Right atrium auricular region (tissue), 2 donors: ENCODE measurements at regions not wholly inside any gene's neighbourhood (a gene's known extent, or its start where the extent isn't known, plus 50 kb on each side); places are given as distances from the start of the nearest gene placed in this dataset.

Experiments used
- DNase-seq: peaks from one replicate; pipeline ENCODE4 v3.0.0-alpha.2; 2019; ENCODE audit warnings: low spot score
- H3K27ac ChIP-seq, 2 donors: fragments of 200-600 bp; sonication (generic); 1 replicate in 1 of 2; 2 replicates in 1 of 2; pipeline ENCODE4 v1.5.1; 2016 to 2019
- H3K27me3 ChIP-seq, 2 donors: fragments of 200-600 bp; sonication (generic); one replicate each; pipeline versions ENCODE4 v1.5.1 to v1.6.0; 2017 to 2019
- H3K36me3 ChIP-seq: fragments of 200-600 bp; sonication (generic); one replicate; pipeline ENCODE4 v1.5.1; 2016
- H3K4me1 ChIP-seq, 2 donors: fragments of 200-600 bp; sonication (generic); one replicate each; pipeline versions ENCODE4 v1.5.1 to v1.6.0; 2017 to 2019
- H3K4me3 ChIP-seq, 2 donors: fragments of 200-600 bp; sonication (generic); 1 replicate in 1 of 2; 2 replicates in 1 of 2; pipeline ENCODE4 v1.5.1; 2017 to 2019; ENCODE audit warnings: mild to moderate bottlenecking in 1 of 2, moderate library complexity in 1 of 2
- H3K9me3 ChIP-seq, 2 donors: fragments of 200-600 bp; sonication (generic); one replicate each; pipeline ENCODE4 v1.5.1; 2019
- CTCF ChIP-seq, 2 donors: fragments of 200-600 bp; sonication (generic); IDR thresholded peaks; one replicate each; pipeline ENCODE4 v1.5.1; 2019; ENCODE audit warnings: antibody characterized with exemption in 2 of 2

- no peaks in the 10 kb centered on the region for H3K36me3 ChIP-seq
- no peak for TF ChIP-seq CTCF (IDR thresholded peaks at IDR 0.05)
- H3K27ac ChIP-seq: no peak overlapping the region
- no peaks in the 10 kb centered on the region for H3K27me3 ChIP-seq
- DNase-seq: no peak
- H3K4me1 ChIP-seq: no peaks in the 10 kb centered on the region
- H3K4me3 ChIP-seq: no peak overlapping the region
- H3K9me3 ChIP-seq: no peaks in the 10 kb centered on the region
These were observed 50.8 kb upstream of the ELF5 start for GRCh38 chr11:34564406-34564805.

GRCh38 chr11:34564807-34565241 lies 51.2 kb upstream of the ELF5 start:
- Histone ChIP-seq H3K36me3 (no peaks in the 10 kb centered on the region), H3K4me1 (no peaks in the 10 kb centered on the region), H3K27ac (no peak overlapping the region), H3K27me3 (no peaks in the 10 kb centered on the region), H3K4me3 (no peak overlapping the region), H3K9me3 (no peaks in the 10 kb centered on the region)
- no peak for TF ChIP-seq CTCF (IDR thresholded peaks at IDR 0.05)
- peak; percentile 60 for DNase-seq

GRCh38 chr11:34565417-34566207 lies 52.0 kb upstream of the ELF5 start:
- Histone ChIP-seq H3K36me3 (no peaks in the 10 kb centered on the region), H3K27ac (no peak overlapping the region), H3K9me3 (no peaks in the 10 kb centered on the region), H3K4me1 (no peaks in the 10 kb centered on the region), H3K4me3 (no peak overlapping the region), H3K27me3 (no peaks in the 10 kb centered on the region)
- no peak for TF ChIP-seq CTCF (IDR thresholded peaks at IDR 0.05)
- DNase-seq: no peak

- Histone ChIP-seq H3K4me3 (no peak overlapping the region), H3K4me1 (no peaks in the 10 kb centered on the region), H3K36me3 (no peaks in the 10 kb centered on the region), H3K9me3 (no peaks in the 10 kb centered on the region), H3K27me3 (no peaks in the 10 kb centered on the region), H3K27ac (no peak overlapping the region)
- no peak for DNase-seq
- no peak for TF ChIP-seq CTCF (IDR thresholded peaks at IDR 0.05)
These were observed 52.6 kb upstream of the ELF5 start for GRCh38 chr11:34566208-34566551.

GRCh38 chr11:34566736-34567135 lies 53.1 kb upstream of the ELF5 start:
- Histone ChIP-seq H3K4me3 (no peak overlapping the region), H3K9me3 (no peaks in the 10 kb centered on the region), H3K27me3 (no peaks in the 10 kb centered on the region), H3K27ac (no peak overlapping the region), H3K36me3 (no peaks in the 10 kb centered on the region), H3K4me1 (no peaks in the 10 kb centered on the region)
- DNase-seq: no peak
- TF ChIP-seq CTCF (IDR thresholded peaks at IDR 0.05): no peak

GRCh38 chr11:34567733-34568132 lies 53.2 kb upstream of the EHF start:
- no peak overlapping the region for H3K27ac ChIP-seq
- DNase-seq: no peak
- no peak for TF ChIP-seq CTCF (IDR thresholded peaks at IDR 0.05)
- no peaks in the 10 kb centered on the region for H3K36me3 ChIP-seq
- H3K4me1 ChIP-seq: no peaks in the 10 kb centered on the region
- H3K27me3 ChIP-seq: no peaks in the 10 kb centered on the region
- H3K4me3 ChIP-seq: no peak overlapping the region
- H3K9me3 ChIP-seq: no peaks in the 10 kb centered on the region
